NCI-H2196 (cell line): ENCODE measurements at regions not wholly inside any gene's neighbourhood (a gene's known extent, or its start where the extent isn't known, plus 50 kb on each side); places are given as distances from the start of the nearest gene placed in this dataset.
"Not testable (repeated sequence)": the region's sequence is repeated elsewhere in the genome, so short reads cannot be mapped to it uniquely, and the experiment has no call there.

Source experiments
- DNase-seq: peaks from one replicate; lab custom pipeline; 2025; ENCODE audit not compliant: unreplicated experiment; lab: John Stamatoyannopoulos, UW

DNA sequence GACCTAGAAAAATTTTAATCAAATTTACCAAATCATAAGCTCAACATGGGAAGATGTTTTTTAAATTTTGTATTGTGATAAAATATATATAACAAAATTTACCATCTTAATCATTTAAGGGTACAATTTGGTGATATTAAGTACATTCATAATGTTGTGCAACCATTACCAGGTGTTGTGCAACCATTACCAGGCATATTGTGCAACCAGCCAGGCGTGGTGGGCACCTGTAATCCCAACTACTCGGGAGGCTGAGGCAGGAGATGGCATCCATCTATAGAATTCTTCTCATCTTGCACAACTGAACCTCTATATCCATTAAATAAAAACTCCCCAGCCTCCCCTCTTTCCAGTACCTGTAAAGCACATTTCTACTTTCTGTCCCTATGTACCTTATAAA is 124.5 kb upstream of the SLC13A1 start:
- DNase-seq = no peak

DNA sequence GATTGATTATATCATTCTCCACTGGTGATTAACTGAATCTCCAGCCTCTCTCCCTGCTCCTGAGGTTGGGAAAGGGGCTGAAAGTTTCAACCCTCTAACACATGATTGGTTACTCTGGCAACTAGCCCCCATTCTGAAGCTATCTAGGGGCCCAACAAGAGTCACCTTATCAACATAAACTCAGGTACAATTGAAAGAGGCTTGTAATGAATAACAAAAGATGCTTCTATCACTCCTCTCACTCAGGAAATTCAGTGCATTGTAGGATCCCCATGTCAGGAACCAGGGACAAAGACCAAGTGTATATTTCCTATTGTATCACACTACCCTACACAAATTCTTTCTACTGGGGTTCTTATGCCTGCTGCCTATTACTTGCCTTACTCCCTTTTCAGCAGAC is 123.9 kb upstream of the SLC13A1 start:
- no peak for DNase-seq

DNA sequence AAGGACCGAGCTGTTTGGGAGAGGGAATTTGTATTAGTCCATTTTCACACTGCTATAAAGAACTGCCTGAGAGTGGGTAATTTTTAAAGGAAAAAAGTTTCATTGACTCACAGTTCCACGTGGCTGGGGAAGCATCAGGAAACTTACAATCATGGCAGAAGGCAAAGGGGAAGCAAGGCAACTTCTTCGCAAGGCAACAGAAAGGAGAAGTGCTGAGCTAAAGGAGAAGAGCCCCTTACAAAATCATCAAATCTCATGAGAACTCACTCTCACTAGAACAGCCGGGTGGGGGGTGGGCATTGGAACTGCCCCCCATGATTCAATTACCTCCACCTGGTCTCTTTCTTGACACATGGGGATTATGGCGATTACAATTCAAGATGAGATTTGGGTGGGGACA is 121.8 kb upstream of the SLC13A1 start:
- not testable (repeated sequence) for DNase-seq

DNA sequence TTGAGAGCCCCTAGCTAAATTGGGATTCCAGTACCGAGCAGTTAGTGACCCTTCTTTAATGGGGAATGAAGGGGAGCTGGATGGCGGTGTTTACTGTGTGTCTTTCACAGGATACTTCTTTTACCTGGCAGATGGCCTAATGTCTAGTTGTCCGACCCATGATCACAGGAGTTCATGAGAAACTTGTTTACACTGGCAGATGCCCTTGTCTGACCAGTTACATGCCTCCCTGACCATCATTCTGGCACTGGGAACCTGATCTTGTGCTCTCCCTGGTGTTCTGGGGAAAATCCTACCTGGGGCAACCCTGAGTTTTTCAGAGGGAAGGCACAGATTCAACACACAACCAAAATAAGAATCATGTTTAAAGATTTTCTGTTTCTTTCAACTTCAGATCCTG is 120.1 kb upstream of the SLC13A1 start:
- DNase-seq = no peak

DNA sequence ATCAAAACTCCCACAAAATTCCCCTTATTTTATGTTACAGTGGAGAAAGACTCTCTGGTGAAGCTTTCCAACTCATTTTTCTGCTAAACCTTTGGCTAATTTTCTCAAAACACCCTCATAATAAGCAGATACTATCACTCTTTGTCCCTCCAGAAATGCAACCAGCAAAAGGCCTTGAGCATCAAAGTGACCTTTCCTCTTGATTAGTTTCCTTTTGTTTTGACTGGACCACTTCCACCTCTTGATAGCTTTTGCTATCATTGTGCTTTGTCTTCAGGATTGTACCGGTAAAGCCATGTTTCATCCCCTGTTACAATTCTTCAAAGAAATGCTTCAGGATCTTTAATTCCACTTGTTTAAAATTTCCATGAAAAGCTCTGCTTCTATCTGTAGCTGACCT is 115.1 kb upstream of the SLC13A1 start:
- no peak for DNase-seq

DNA sequence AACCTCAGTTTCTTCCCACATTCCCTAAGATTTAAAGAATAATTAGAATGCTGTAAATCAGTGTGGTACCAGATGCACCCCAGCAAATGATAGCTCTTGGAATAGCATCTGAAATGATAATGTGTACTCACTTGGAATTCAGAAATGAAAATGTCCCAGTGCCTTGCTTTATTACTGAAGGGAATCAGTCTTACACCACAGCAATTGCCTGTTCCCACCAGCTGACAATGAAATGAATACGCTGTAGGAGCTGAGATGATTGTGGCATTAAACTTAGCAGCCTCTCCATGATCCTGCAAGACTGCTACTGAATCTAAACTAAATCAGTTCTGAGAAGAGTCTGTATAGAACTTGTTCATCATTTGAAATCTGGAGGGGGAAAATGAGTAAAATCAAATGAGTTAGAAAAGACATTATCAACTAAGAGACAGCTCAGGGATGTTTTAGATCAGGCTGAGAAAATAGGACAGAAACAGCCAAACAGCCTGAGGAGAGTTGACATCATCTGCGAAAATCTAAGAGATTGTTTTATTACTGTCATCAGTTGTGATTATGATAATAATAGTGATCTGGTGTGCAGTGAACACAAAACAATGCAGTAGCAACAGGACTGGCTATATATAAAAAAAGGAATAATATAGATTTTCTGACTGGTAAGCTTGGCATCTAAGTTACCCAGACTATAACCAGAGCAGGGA is 108.6 kb upstream of the SLC13A1 start:
- DNase-seq = no peak

DNA sequence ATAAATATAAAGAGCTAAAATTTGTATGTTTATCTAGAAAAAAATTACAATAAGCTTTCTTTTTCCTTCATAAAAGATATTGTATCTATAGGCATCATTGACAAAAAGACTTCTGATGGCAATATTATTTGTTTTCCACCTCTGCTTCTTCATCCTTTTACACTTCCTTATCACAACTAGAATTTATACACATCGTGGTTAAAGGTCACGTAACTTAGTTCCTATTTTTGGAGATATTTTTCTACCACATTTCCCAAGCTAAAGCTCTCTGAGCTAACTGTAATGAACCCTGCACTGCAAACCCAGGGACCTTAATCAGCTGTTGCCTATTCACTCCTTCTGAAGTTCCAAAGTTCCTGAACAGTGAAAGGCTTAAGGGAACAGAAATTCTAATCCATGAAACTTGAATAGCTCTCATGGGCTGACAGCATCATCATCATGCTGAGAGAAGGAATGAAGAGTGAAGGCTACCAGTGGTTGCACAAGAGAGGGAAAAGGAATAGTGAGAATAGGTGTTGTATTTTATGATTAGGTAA is 106.1 kb upstream of the SLC13A1 start:
- no peak for DNase-seq

DNA sequence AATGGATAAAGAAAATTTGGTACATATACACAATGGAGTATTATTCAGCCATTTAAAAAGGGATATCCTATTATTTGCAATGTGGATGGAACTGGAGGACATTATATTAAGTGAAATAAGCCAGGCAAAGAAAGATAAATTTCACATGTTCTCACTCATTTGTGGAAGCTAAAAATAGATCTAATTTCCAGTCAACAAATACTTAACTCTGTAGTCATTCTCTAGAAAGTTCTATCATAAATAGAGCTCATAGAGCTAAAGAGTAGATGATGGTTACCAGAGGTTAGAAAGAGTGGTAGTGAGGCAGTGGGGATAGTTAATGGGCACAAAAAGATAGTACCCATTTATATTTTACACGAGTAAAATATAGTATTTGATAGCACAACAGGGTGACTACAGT is 104.2 kb upstream of the SLC13A1 start:
- DNase-seq = no peak

DNA sequence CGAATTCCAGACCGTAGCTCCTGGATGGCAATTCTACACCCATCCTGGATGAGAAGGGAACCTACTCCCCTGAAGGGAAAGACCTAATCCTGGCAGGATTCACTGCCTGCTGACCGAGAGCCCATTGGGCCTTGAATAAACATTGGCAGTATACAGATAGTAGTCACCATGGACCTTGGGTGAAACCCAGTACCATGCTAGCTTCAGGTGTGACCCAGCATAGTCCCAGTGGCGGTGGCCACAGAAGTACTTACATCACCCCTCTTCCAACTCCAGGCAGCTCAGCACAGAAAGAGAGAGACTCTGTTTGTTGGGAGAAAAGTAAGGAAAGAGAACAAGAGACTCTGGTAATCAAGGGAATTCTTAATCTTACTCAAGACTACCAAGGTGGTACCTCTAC is 97.2 kb upstream of the SLC13A1 start:
- no peak for DNase-seq

DNA sequence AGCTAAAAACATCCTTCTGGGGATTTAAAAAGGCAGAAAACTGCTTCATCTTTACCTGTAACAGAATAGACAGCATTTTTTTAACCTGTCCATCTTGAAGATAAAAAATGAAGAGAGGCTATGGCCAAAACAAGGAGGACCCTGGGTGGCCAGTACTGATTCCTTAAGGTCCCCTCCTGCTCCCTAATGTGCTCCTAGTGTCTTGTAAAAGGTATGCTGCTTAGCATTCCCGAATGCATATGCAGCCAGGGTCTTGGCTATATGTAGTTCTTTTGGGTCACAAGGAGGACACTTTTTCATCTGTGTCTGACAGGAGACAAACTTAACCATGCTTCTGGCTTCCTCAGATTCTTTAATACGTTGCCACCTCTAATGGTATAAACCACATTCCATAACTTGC is 93.9 kb upstream of the SLC13A1 start:
- DNase-seq = no peak

DNA sequence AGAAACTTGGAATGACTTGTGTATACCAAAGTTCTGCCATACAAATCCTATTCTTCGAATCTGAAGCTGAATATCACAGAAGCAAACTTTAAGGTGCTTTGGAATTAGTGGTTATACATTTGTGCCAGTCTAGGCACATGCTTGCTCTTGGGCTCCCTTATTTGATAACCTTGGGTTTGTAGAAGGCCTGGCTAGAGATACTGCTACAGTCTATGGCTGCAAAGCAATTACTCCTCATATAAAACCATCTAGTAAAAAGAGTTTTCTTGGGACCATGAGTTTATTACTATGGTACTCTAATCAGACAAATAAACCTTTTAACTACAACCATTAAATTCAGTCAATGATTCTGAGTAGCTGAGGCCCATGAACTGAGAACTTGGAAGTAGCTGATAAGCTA is 92.5 kb upstream of the SLC13A1 start:
- no peak for DNase-seq

DNA sequence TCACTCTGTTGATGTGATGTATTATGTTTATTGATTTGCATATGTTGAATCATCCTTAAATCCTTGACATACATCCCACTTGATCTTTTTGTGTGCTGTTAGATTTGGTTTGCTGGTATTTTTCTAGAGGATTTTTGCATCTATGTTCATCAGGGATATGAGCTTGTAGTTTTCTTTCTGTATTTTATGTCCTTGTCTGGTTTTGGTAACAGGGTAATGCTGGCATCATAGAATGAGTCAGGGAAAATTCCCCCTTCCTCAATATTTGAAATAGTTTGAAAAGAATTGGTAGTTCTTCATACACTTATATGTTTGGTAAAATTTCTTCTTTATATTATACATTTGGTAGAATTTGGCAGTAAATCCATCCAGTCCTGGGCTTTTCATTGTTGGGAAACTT is 89.4 kb upstream of the SLC13A1 start:
- no peak for DNase-seq

DNA sequence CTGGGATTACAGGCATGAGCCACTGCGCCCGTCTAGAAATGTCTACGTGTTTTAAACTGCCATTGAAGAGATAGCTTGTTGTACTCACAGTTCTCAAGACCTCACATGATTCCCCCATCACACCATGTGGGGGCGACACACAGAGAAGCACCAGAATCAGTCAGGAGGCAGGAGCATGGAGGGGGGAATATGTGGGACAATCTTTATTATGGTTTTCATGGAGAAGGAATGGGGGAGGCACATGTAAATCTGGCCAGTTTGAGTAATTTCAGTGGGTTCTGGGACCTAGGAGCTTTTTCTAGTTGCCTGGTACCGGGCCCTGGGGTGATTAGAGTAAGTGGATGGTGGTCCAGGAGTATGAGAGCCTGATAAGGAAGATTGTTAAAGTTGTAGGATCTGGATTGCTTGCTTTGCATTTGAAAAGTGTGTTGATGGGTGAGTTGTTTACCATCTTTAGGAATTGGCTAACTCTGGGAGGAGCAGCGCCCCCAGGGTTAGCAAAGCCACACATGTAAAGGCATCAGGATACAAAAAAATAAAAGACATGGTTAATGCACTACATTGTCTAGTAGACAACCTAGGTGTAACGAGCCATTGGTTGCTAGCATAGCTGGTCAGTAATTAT is 85.4 kb upstream of the SLC13A1 start:
- DNase-seq = no peak

DNA sequence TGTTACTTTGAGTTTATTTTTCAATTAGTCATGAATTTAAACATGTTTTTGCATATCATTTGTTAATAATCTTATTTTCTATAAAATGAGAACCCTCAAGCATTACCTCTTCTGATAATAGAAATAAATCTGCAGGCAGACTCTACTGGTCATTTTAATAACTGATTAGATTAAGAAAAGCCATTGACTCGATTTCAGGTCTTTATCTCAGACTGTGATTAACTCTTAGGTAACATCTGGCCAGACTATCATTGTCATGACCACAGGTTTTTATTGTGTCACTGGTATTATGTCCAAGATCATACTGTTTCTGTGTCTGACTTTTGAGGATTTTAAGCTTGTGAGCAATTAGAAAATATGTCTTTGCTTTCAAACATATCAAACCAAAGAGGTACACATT is 83.6 kb upstream of the SLC13A1 start:
- DNase-seq = no peak

DNA sequence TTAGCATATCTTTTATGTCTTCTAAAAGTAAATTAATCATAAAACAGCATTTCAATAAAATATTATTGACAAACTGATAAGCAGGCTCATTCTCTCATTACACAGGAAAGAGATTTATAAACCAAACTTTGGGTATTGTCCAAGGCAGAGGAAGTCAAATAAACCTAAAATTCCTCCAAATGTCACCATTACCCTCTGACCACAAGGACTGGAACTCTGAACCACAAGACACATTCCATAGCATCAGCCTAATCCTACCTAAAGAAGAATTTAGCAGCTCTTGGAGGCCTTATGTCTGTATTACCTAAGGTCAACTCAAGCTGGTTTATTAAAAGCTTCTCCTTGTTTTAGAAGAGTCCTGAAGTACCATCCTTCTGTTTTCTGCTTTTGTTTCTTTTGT is 82.4 kb upstream of the SLC13A1 start:
- no peak for DNase-seq

DNA sequence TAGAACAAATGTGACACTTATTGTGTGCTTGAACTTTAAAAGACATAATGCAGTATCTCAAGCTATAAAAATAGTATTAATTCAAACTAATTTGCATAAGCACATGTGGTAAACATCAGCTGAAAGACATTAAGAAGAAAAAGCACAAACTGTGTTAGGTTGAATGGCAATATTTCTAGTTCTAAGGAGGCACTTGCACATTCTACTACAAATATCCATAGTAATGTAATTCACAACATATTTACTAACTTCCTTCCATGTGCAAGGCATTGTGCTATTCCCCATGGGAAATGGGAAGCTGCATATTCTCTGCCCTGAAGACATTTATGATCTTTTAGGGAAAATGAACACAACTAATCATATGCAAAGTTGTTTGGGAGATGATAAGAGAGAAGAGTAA is 80.2 kb upstream of the SLC13A1 start:
- no peak for DNase-seq

DNA sequence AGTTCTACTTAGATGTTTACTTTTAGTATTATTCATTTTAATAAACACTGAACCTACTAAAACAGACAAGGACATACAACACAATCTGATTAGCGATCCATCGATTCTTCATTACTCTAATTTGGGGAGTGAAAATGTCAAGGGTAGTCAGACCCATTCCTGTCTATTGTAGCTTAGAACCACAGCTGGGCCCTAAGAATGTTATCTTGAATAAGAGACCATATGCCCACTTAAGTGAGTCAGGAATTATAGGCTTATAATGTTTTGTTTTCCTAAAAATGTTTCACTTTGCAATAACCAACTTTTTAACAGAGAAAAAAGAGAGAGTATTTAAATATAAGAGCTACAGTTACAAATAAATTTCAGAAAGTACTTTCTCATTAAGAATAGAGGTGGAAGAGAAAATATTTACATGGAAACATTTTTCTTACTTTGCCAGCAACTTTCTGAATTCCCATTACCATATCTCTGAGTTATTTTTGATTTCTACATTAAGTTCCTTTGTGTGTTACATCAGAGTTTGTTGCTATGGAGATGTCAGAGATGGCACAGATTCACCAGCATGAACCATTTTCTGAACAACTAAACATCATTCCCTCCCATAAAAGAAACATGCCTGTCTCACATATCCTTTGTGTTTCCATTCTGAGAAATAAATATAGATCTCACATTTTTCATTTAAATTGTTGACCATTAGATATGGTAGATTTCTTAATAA is 75.4 kb upstream of the SLC13A1 start:
- DNase-seq = no peak

DNA sequence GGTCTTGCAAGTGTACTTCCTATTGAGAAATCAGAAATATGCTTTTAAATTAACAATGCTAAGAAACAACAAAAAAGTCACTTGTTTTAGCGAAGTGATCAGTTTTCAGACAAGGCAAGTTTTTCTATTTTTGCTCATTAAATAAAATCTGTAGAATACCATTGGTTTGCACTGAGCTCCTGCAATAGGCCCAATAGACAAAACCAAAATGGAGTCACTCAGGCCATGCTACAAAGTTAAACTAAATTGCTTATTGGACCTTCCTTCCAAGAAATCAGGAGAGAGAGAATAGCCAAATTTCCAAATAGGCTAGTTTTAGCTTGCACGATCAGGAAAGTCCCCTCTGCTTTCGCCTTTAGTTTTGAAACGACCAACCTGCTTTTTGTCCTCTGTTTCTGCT is 73.4 kb upstream of the SLC13A1 start:
- no peak for DNase-seq

DNA sequence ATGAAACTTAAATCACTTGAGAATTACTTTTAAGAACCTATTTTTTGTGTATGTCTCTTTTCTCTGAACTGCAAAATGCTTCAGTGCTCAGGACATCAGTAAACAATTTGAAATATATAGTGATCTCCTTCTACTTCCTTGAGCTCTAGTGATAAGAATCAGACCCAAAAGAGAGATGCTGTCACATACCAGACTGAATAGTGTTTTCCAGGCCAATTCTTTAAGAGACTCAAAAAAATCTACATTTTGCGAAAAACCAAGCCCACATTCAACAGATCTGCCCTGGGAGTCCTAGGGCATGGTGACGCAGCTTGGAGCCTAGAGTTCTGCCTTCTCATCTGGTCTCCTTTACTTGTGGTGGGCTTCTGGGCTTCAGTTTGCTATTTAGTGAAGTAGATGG is 72.1 kb upstream of the SLC13A1 start:
- no peak for DNase-seq

DNA sequence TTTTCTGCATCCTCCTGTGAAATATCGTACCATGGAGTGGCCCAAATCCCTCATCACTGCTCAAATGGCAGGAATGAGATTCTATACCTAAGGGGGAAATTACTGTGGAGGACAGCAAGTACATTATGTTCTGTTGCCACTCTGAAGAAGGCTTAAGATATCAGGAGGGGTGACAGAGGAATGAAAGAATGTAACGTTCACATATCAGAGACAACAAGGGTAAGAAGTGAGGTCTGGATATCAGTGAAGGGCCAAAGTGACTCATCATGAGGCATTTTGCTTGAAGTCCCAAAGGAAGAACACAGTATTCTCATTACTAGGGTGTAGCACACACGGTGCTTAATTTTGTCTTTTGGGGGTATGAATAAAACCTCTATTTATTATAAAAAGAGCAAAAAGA is 71.5 kb upstream of the SLC13A1 start:
- no peak for DNase-seq

DNA sequence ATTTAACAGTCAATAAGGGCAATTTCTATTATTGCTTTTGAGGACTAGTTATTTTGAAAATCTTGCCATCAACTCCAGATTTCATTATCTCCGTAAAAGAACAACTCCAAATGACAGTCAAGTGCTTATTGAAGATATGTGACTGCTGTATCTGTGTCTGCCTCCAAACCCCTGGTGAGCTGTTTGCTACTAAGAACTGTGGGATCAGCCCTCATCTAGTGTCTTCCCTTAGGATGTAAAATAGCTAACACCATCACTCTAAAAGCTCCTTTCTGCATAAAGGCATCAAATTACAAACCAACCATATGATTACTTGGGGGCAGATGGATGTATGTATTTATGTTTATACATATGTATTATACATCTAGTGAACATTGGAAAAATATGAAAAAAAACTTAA is 70.8 kb upstream of the SLC13A1 start:
- DNase-seq = no peak

DNA sequence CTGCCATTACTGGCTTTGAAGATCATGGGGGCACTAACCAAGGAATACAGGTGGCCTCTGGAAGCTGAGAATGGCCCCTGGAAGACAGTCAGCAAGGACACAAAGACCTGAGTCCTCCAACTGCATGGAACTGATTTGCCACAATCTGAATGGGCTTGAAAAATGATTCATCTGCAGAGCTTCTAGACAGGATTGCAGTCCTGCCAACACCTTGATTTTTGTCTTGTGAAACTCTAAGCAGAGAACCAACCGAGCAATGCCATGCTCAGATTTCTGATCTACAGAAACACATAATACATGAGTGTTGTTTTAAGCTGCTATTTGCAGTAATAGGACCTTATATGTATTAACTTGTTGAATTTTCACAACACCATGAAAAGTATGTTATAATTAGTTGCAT is 66.1 kb upstream of the SLC13A1 start:
- no peak for DNase-seq
